ENCODE measurements at regions not wholly inside any gene's neighbourhood (a gene's known extent, or its start where the extent isn't known, plus 50 kb on each side); places are given as distances from the start of the nearest gene placed in this dataset.
A peak's percentile ranks its signal among the peaks of the same experiment; 100 is the strongest.
"Not testable (repeated sequence)": the region's sequence is repeated elsewhere in the genome, so short reads cannot be mapped to it uniquely, and the experiment has no call there.

GRCh38 chr13:52324831-52325230 is 81.1 kb downstream of the THSD1 start:
- DNase-seq: not testable (repeated sequence)

DNA sequence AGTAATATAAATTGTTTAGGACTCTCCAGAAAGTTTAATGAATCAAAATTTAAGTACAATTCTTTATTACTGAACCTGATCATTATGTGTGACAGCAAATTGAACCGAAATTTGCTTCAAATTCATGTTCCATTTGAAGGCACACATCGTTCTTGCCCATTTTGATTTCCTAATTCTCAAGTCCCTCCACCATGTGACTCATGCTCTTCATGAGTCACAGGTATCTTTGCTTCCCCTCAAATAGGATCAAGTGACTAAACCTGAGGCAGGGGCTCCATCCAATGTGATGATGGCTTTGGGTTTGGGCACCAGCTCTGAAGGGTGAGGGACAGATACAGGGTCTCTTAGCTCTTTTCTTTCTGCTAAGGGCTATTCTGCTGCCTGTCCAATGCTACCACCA is 86.1 kb downstream of the THSD1 start:
- DNase-seq: no peak

DNA sequence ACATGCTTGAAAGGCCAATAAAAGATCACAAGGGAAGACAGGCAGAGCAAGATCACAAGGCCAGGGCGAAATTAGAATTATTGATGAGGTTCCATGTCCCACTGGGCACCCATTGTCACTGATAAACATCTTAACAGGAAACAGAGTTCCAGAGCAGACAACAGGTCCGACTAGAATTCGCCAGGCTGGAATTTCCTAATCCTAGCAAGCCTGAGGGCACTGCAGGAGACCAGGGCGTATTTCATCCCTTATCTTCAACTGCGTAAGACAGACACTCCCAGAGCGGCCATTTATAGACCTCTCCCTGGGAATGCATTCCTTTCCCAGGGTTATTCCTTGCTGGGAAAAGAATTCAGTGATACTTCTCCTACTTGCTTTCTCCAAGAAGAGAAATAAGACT is 96.1 kb downstream of the THSD1 start:
- not testable (repeated sequence) for DNase-seq

GRCh38 chr13:52306336-52306735 is 99.6 kb downstream of the THSD1 start:
- DNase-seq: not testable (repeated sequence)

GRCh38 chr13:52303098-52303497 is 102.9 kb downstream of the THSD1 start:
- DNase-seq: not testable (repeated sequence)

- DNase-seq: not testable (repeated sequence)
These were observed 103.3 kb downstream of the THSD1 start for GRCh38 chr13:52302688-52303087.

GRCh38 chr13:52301810-52302400 is 104.1 kb downstream of the THSD1 start:
- not testable (repeated sequence) for DNase-seq

DNA sequence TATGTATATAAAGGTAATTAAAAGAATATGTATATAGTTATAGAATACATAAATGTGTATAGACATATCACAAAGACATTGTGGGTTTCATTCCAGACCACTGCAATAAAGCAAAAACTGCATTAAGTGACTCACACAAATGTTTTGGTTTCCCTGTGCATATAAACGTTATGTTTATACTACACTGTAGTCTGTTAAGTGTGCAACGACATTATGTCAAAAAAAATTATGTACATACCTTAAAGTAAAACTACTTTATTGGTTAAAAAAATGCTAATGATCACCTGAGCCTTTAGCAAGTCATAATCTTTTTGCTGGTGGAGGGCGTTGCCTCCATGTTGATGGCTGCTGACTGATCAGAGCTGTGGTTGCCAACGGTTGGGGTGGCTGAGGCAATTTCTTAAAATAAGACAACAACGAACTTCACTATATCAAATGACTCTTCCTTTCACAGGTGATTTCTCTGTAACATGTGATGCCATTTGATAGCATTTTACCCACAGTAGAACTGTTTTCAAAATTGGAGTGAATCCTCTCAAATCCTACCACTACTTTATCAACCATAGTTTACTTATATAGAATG is 107.8 kb downstream of the THSD1 start:
- not testable (repeated sequence) for DNase-seq

GRCh38 chr13:52288891-52289290 is 117.1 kb downstream of the THSD1 start:
- DNase-seq: not testable (repeated sequence)

DNA sequence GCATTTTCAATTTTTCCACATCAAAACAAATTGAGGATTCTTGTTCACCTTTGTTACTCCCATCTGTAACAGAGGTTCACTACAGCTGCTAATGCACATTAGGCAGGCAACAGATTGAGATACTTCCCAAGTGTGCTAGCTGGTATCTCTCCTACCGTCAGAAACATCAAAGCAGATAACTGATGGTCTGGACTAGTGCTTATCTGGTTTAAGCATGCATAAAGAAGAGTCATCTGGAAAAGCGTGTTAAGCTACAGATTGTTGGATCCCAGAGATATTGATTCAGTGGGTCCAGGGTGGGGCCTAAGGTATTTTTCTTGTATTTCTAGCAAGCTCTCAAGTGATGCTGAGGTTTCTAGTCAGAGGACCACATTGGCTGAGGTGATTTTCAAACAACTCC is 122.0 kb upstream of the NEK3 start:
- DNase-seq: not testable (repeated sequence)

GRCh38 chr13:52279408-52279807 is 120.0 kb upstream of the NEK3 start:
- DNase-seq: not testable (repeated sequence)

DNA sequence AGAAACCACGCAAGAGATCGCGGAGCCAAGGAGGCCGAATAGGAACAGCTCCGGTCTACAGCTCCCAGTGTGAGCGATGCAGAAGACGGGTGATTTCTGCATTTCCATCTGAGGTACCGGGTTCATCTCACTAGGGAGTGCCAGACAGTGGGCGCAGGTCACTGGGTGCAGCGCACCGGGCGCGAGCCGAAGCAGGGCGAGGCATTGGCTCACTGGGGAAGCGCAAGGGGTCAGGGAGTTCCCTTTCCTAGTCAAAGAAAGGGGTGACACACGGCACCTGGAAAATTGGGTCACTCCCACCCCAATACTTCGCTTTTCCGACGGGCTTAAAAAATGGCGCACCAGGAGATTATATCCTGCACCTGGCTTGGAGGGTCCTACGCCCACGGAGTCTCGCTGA is 94.9 kb upstream of the NEK3 start:
- not testable (repeated sequence) for DNase-seq

GRCh38 chr13:52240752-52241151 is 81.4 kb upstream of the NEK3 start:
- not testable (repeated sequence) for DNase-seq

DNA sequence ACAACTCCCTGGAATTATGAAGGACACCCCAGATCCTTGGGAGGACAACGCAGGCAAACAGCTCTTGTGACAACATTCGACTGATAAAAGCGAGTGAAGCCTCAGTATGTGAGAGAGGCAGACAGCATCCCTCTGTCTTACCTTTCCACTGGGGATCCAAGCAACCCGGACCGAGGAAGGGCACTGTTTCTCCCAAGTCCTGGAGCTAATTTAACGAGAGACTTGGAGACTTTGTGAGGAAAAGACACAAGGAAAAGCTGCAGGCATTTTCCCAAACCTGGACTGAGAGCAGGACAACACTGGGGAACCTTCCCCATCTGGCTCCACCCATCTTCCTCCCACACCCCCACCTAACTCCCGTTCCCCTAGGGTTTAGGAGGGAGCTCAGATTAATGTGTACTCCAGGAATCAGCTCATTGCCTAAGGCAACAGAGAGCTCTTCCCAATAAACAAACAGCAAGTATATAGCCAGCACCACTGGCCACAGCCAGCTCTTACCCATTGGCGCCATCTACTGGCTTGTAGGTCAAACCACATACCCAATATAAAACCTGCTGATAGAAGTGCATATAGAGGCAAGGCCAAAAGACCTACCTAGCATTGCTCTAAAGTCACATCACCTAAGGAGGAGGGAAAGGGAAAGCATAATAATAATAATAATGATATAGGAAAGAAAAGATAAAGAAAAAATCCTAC is 76.7 kb upstream of the NEK3 start:
- DNase-seq: peak; percentile 56

GRCh38 chr13:52234928-52235327 is 75.5 kb upstream of the NEK3 start:
- not testable (repeated sequence) for DNase-seq

DNA sequence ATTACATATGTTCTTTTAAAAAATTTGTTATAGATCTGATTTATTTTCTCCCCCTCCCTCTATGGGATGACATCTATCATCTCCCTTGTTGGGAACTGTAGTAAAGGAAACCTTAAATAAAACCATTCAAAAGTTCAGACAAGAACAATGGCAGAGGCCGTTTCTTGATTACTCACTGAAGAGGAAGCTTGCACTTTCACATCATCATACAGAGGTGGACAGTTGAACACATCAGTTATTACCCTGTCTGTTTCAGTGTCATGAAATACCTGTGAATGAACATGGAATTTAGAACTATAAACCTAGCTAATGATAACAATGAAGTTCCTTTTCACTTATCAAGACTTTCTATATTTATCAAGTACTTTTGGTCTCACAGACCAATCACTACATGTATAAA is 63.7 kb upstream of the NEK3 start:
- not testable (repeated sequence) for DNase-seq

DNA sequence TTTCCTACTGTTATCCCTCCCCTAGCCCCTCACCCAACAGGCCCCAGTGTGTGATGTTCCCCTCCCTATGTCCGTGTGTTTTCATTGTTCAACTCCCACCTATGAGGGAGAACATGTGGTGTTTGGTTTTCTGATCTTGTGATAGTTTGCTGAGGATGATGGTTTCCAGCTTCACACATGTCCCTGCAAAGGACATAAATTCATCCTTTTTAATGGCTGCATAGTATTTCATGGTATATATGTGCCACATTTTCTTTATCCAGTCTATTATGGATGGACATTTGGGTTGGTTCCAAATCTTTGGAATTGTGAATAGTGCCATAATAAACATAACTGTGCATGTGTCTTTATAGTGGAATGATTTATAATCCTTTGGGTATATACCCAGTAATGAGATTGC is 54.5 kb upstream of the NEK3 start:
- not testable (repeated sequence) for DNase-seq

GRCh38 chr13:52212886-52213285 is 53.5 kb upstream of the NEK3 start:
- not testable (repeated sequence) for DNase-seq

DNA sequence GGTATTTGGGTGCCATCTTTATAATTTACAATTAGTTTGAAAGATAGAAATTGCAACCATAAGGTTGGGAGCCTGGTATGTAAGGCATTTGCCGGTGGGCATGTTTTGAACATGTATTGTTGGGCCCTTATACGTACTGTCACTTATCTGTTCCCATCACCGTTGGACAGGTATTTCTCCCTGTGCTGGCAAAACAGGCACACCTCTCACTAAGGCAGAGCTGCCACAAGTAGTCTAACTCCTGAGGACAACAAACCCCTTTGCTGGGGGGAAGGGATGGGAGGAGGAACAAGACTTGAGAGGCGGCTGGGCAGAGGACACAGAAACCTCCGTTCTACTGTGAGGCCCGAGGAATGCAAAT is 52.0 kb upstream of the NEK3 start:
- not testable (repeated sequence) for DNase-seq

DNA sequence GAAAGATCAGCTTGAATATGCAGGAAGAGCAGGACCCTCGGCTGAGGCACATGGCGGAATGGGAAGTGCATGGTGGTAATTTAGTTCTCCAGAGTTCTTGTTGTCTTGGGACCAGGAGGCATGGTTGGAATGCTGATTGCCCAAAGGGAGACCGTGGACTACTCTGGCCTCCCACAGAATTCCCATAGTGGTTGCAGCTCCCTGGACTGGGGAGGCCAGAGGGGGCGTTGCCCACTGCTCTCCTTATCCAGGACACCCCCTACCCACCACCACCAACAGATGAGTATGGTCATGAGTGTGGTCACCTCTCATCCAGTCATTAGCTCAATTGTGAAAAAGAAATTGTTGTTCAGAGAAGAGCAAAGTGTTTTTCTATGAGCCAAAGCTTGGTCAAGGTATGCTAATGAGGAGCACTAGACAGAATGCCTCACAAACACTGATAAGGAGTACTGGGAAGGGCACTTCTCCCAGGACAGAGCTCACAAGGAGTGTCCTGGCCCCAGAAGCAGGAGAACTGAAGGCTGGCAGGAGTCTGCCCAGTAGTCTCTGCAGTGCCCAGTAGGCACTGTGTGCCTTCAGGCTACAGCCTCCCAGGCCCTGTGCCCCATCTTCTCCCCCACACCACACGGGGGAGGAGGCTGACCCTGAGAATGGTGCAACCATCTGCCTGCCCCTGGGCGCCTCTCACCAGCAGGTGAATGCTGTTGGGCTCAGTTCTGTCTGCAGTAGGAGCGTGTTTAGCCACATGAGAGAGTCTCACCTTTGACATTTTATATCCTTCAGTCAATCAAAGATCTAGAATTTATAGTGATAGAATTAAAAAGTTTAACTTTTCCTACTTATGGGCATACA is 51.4 kb upstream of the NEK3 start:
- not testable (repeated sequence) for DNase-seq
